ENCODE measurements at regions not wholly inside any gene's neighbourhood (a gene's known extent, or its start where the extent isn't known, plus 50 kb on each side); places are given as distances from the start of the nearest gene placed in this dataset.
"Not testable (repeated sequence)": the region's sequence is repeated elsewhere in the genome, so short reads cannot be mapped to it uniquely, and the experiment has no call there.

DNA sequence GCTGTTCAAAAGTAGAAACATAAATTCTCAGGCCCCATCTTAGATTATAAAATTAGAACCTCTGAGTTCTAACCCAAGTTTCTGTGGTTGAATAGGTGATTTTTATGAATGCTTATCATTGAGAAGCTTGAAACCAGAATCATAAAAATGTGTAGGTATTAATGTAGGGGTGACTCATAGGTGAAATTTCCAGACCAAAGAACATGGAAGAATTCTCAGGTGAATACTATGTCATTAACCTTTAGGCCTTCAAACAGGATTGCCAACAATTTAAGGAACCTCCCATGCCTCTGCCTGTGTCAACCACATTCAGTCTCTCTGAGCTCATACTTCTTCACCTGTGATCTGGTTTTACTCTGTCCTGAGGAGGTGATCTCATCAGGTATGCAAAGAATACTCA lies 177.8 kb downstream of the NPFFR2 start:
- Histone ChIP-seq H3K4me2 (ENCODE audit: low read length) (no peak overlapping the region), H3K27me3 (ENCODE audit: insufficient read depth, low read length) (no peaks in the 10 kb centered on the region), H3K36me3 (ENCODE audit: control insufficient read depth in 1 of 2, insufficient read depth in 2 of 2, low read length in 2 of 2) (no peaks in the 10 kb centered on the region), H3K27ac (ENCODE audit: low read depth, low read length) (peak overlapping the region; percentile 90), H3K9ac (ENCODE audit: low read length) (no peak overlapping the region), H4K12ac (ENCODE audit: low read depth, low read length) (no peak overlapping the region), H3K23ac (ENCODE audit: low read length) (no peak overlapping the region), H2AK5ac (ENCODE audit: low read length) (no peak overlapping the region), H3K4me1 (ENCODE audit: control insufficient read depth in 1 of 2, insufficient read depth in 2 of 2, low read length in 2 of 2) (peaks cover 0 to 4% of the 10 kb centered on the region in 2 experiments), H2BK120ac (ENCODE audit: insufficient read depth, low read length, poor library complexity) (no peak overlapping the region), H2BK5ac (ENCODE audit: low read depth, low read length, poor library complexity) (no peak overlapping the region), H3K9me3 (ENCODE audit: insufficient read depth, low read depth, low read length) (no peaks in the 10 kb centered on the region), H3K4me3 (ENCODE audit: low read depth, low read length) (no peak overlapping the region), H4K91ac (ENCODE audit: low read depth, low read length) (no peak overlapping the region), H3K79me2 (ENCODE audit: control insufficient read depth, insufficient read depth, low read length, poor library complexity) (no peaks in the 10 kb centered on the region), H2AFZ (ENCODE audit: insufficient read depth, low read length, poor library complexity) (no peak overlapping the region), H3K4ac (ENCODE audit: low read depth, low read length) (no peak overlapping the region), H3K18ac (ENCODE audit: low read length) (no peak overlapping the region), H3K79me1 (ENCODE audit: low read length) (peaks cover 8% of the 10 kb centered on the region), H2BK12ac (ENCODE audit: low read length) (no peak overlapping the region), H4K8ac (ENCODE audit: low read depth, low read length) (no peak overlapping the region), H3K14ac (ENCODE audit: low read length) (no peak overlapping the region)
- peak; percentile 83 to 97 for DNase-seq

DNA sequence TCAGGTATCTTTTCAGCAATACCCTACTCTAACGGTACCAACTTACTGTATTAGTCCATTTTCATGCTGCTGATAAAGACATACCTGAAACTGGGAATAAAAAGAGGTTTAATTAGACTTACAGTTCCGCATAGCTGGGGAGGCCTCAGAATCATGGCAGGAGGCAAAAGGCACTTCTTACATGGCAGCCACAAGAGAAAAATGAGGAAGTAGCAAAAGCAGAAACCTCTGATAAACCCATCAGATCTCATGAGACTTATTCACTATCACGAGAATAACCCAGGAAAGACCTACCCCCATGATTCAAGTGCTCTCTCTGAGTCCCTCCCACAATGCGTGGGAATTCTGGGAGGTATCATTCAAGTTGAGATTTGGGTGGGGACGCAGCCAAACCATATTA lies 182.0 kb downstream of the NPFFR2 start:
- no CpG with 5 or more reads among the region's 5 CpGs for WGBS (ENCODE audit: extremely low coverage, insufficient coverage, insufficient read length)
- not testable (repeated sequence) for H2BK120ac ChIP-seq (ENCODE audit: insufficient read depth, low read length, poor library complexity); H2AK5ac ChIP-seq (ENCODE audit: low read length); H2BK5ac ChIP-seq (ENCODE audit: low read depth, low read length, poor library complexity); H2BK12ac ChIP-seq (ENCODE audit: low read length); H4K91ac ChIP-seq (ENCODE audit: low read depth, low read length); H3K36me3 ChIP-seq (ENCODE audit: control insufficient read depth in 1 of 2, insufficient read depth in 2 of 2, low read length in 2 of 2); H3K4me2 ChIP-seq (ENCODE audit: low read length); H3K79me1 ChIP-seq (ENCODE audit: low read length); H4K8ac ChIP-seq (ENCODE audit: low read depth, low read length); H3K14ac ChIP-seq (ENCODE audit: low read length); DNase-seq; H3K4ac ChIP-seq (ENCODE audit: low read depth, low read length); H3K18ac ChIP-seq (ENCODE audit: low read length); H4K12ac ChIP-seq (ENCODE audit: low read depth, low read length); H3K4me3 ChIP-seq (ENCODE audit: low read depth, low read length); H3K9ac ChIP-seq (ENCODE audit: low read length); H3K27ac ChIP-seq (ENCODE audit: low read depth, low read length); H3K23ac ChIP-seq (ENCODE audit: low read length); H2AFZ ChIP-seq (ENCODE audit: insufficient read depth, low read length, poor library complexity); H3K27me3 ChIP-seq (ENCODE audit: insufficient read depth, low read length); H3K79me2 ChIP-seq (ENCODE audit: control insufficient read depth, insufficient read depth, low read length, poor library complexity); H3K4me1 ChIP-seq (ENCODE audit: control insufficient read depth in 1 of 2, insufficient read depth in 2 of 2, low read length in 2 of 2)
- H3K9me3 ChIP-seq (ENCODE audit: insufficient read depth, low read depth, low read length): peaks cover 10% of the 10 kb centered on the region

DNA sequence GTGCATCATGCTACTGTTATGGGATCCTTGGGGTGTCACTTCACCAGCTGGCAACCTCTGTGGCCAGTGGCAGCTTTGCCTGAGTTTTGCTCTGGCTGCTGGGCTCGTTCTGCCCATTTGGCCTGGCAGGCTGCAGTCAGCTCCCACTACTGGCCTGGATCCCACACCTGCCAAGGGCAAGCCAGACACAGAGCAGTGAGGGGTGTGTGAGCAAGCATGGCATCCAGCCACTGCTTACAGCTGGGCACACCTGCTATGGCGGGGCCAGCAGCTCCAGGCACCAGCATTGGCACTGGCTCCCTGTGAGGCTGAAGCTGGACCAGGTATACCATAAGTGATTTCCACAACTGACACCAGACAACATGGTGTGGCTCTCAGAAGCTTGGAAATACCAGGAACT lies 183.4 kb downstream of the NPFFR2 start:
- Histone ChIP-seq H3K9me3 (ENCODE audit: insufficient read depth, low read depth, low read length) (peaks cover 10% of the 10 kb centered on the region), H2BK120ac (ENCODE audit: insufficient read depth, low read length, poor library complexity) (no peak overlapping the region), H3K79me2 (ENCODE audit: control insufficient read depth, insufficient read depth, low read length, poor library complexity) (no peaks in the 10 kb centered on the region), H2AFZ (ENCODE audit: insufficient read depth, low read length, poor library complexity) (no peak overlapping the region), H2BK12ac (ENCODE audit: low read length) (no peak overlapping the region), H3K27ac (ENCODE audit: low read depth, low read length) (no peak overlapping the region), H2BK5ac (ENCODE audit: low read depth, low read length, poor library complexity) (no peak overlapping the region), H3K4ac (ENCODE audit: low read depth, low read length) (no peak overlapping the region), H4K12ac (ENCODE audit: low read depth, low read length) (no peak overlapping the region), H3K4me1 (ENCODE audit: control insufficient read depth in 1 of 2, insufficient read depth in 2 of 2, low read length in 2 of 2) (peaks cover 0 to 2% of the 10 kb centered on the region in 2 experiments), H3K23ac (ENCODE audit: low read length) (no peak overlapping the region), H3K18ac (ENCODE audit: low read length) (no peak overlapping the region), H3K4me3 (ENCODE audit: low read depth, low read length) (peak overlapping the region; percentile 23), H3K9ac (ENCODE audit: low read length) (no peak overlapping the region), H3K14ac (ENCODE audit: low read length) (no peak overlapping the region), H3K27me3 (ENCODE audit: insufficient read depth, low read length) (no peaks in the 10 kb centered on the region), H4K8ac (ENCODE audit: low read depth, low read length) (no peak overlapping the region), H3K79me1 (ENCODE audit: low read length) (peaks cover 2% of the 10 kb centered on the region), H2AK5ac (ENCODE audit: low read length) (no peak overlapping the region), H3K4me2 (ENCODE audit: low read length) (no peak overlapping the region), H4K91ac (ENCODE audit: low read depth, low read length) (no peak overlapping the region), H3K36me3 (ENCODE audit: control insufficient read depth in 1 of 2, insufficient read depth in 2 of 2, low read length in 2 of 2) (no peaks in the 10 kb centered on the region)
- no CpG with 5 or more reads among the region's 2 CpGs for WGBS (ENCODE audit: extremely low coverage, insufficient coverage, insufficient read length)
- DNase-seq: no peak

DNA sequence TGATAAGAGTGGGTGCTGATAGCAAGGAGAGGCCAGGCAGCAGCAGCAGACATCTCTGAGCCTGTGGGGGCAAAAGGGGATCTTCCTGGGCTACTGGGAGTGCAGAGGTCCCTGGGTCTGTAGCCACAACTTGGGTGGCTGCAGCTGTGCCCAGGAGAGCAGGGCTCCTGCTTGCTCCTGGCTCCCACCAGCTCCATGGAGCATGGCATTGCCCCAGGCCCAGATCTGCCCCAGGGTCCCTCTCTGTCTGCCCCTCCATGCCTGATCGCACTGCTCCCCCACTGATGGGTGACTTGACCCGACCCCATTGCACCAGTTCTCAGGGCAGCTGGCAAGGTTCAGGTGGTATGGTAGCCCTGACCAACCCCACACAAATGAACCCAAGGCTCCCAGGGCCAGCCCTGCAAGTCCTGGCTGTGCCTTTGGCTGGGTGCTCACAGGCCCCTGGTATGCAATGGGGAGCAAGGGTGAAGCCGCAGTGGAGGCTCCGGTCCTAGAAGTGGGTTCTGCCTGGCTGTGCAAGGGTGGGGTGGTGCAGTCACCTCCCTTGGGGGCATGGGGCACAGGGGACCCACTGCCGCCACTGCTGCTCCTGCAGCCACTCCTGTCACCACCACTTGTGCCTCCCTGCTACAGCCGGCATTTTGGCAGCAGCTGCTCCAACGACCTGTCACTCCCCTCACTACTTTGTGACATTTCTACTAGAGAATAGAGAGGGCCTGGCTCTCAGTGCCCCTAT lies 184.9 kb downstream of the NPFFR2 start:
- Histone ChIP-seq H3K79me2 (ENCODE audit: control insufficient read depth, insufficient read depth, low read length, poor library complexity) (no peaks in the 10 kb centered on the region), H2BK12ac (ENCODE audit: low read length) (no peak overlapping the region)
- WGBS (ENCODE audit: extremely low coverage, insufficient coverage, insufficient read length): no CpG with 5 or more reads among the region's 7 CpGs

More for the DNA sequence above, 184.9 kb downstream of the NPFFR2 start:
- H2AFZ ChIP-seq (ENCODE audit: insufficient read depth, low read length, poor library complexity): no peak overlapping the region
- H3K23ac ChIP-seq (ENCODE audit: low read length): no peak overlapping the region
- H3K27ac ChIP-seq (ENCODE audit: low read depth, low read length): no peak overlapping the region
- H4K8ac ChIP-seq (ENCODE audit: low read depth, low read length): no peak overlapping the region
- no peak for DNase-seq
- no peak overlapping the region for H2AK5ac ChIP-seq (ENCODE audit: low read length)
- no peak overlapping the region for H3K9ac ChIP-seq (ENCODE audit: low read length)
- H2BK5ac ChIP-seq (ENCODE audit: low read depth, low read length, poor library complexity): no peak overlapping the region
- H3K79me1 ChIP-seq (ENCODE audit: low read length): no peaks in the 10 kb centered on the region
- H4K12ac ChIP-seq (ENCODE audit: low read depth, low read length): no peak overlapping the region
- H3K4ac ChIP-seq (ENCODE audit: low read depth, low read length): no peak overlapping the region
- peak overlapping the region; percentile 10 for H3K14ac ChIP-seq (ENCODE audit: low read length)
- H3K4me2 ChIP-seq (ENCODE audit: low read length): no peak overlapping the region
- no peak overlapping the region for H3K18ac ChIP-seq (ENCODE audit: low read length)
- H3K36me3 ChIP-seq (ENCODE audit: control insufficient read depth in 1 of 2, insufficient read depth in 2 of 2, low read length in 2 of 2): no peaks in the 10 kb centered on the region
- H3K27me3 ChIP-seq (ENCODE audit: insufficient read depth, low read length): no peaks in the 10 kb centered on the region
- no peak overlapping the region for H3K4me3 ChIP-seq (ENCODE audit: low read depth, low read length)
- no peak overlapping the region for H4K91ac ChIP-seq (ENCODE audit: low read depth, low read length)
- H3K4me1 ChIP-seq (ENCODE audit: control insufficient read depth in 1 of 2, insufficient read depth in 2 of 2, low read length in 2 of 2): no peaks in the 10 kb centered on the region
- H3K9me3 ChIP-seq (ENCODE audit: insufficient read depth, low read depth, low read length): peaks cover 10% of the 10 kb centered on the region
- no peak overlapping the region for H2BK120ac ChIP-seq (ENCODE audit: insufficient read depth, low read length, poor library complexity)

Data from trophoblast cell (in vitro differentiated cells and primary cell).